GM23338 (cell line): ENCODE measurements at regions not wholly inside any gene's neighbourhood (a gene's known extent, or its start where the extent isn't known, plus 50 kb on each side); places are given as distances from the start of the nearest gene placed in this dataset.

ENCODE experiments used
- CREB1 ChIP-seq: fragments of 250-450 bp; sonication (Bioruptor Pico); IDR thresholded peaks from 2 replicates; pipeline ENCODE4 v1.5.0; 2020; ENCODE audit warnings: low read depth, mild to moderate bottlenecking, moderate library complexity
- CTCF ChIP-seq, 2 experiments: fragments of 200-600 bp in 1 of 2; sonication (generic) in 1 of 2; conservative IDR thresholded peaks; 2 replicates each; pipeline versions ENCODE4 v1.5.1 to v1.6.1; 2016 to 2017; ENCODE audit warnings: antibody characterized with exemption in 2 of 2, low read depth in 2 of 2, mild to moderate bottlenecking in 2 of 2, moderate library complexity in 1 of 2
- ETS1 ChIP-seq: IDR thresholded peaks from 2 replicates; pipeline ENCODE4 v1.6.1; 2016; ENCODE audit warnings: antibody characterized with exemption
- EZH2 ChIP-seq: fragments of 200-600 bp; sonication (generic); IDR thresholded peaks from one replicate; pipeline ENCODE4 v1.8.0; 2017; ENCODE audit warnings: antibody characterized with exemption, mild to moderate bottlenecking, low read depth; ENCODE audit not compliant: unreplicated experiment
- EZH2phosphoT487 ChIP-seq: fragments of 200-600 bp; sonication (generic); IDR thresholded peaks from one replicate; pipeline ENCODE4 v1.8.1; 2018; ENCODE audit warnings: antibody characterized with exemption; ENCODE audit not compliant: unreplicated experiment
- JUNB ChIP-seq: IDR thresholded peaks from one replicate; pipeline ENCODE4 v1.6.1; 2016; ENCODE audit warnings: antibody characterized with exemption; ENCODE audit not compliant: unreplicated experiment
- NANOG ChIP-seq: IDR thresholded peaks from 2 replicates; pipeline ENCODE4 v1.6.1; 2016; ENCODE audit warnings: antibody characterized with exemption, borderline replicate concordance
- POLR2AphosphoS5 ChIP-seq: IDR thresholded peaks from 2 replicates; pipeline ENCODE4 v1.6.1; 2016; ENCODE audit warnings: antibody characterized with exemption, low read depth
- REST ChIP-seq: IDR thresholded peaks from one replicate; pipeline ENCODE4 v1.6.1; 2018; ENCODE audit warnings: antibody characterized with exemption; ENCODE audit not compliant: unreplicated experiment
- ZNF114 ChIP-seq: fragments of 250-450 bp; sonication (Bioruptor Pico); IDR thresholded peaks from 2 replicates; pipeline ENCODE4 v1.5.0; 2020; ENCODE audit warnings: mild to moderate bottlenecking, moderate library complexity
- ZNF331 ChIP-seq: fragments of 250-450 bp; sonication (Bioruptor Pico); IDR thresholded peaks from 2 replicates; pipeline ENCODE4 v1.5.0; 2020; ENCODE audit warnings: low read depth, mild to moderate bottlenecking, moderate library complexity
- ZNF462 ChIP-seq: fragments of 250-450 bp; sonication (Bioruptor Pico); IDR thresholded peaks from 2 replicates; pipeline ENCODE4 v1.5.0; 2020; ENCODE audit warnings: mild to moderate bottlenecking, moderate library complexity

GRCh38 chr5:159489779-159490178 is 159.5 kb upstream of the IL12B start:
- TF ChIP-seq POLR2AphosphoS5 = no peak
- no peak for TF ChIP-seq CTCF (conservative IDR thresholded peaks at IDR 0.05; ENCODE audit: low read depth in 2 of 2)
- TF ChIP-seq EZH2 = no peak
- TF ChIP-seq REST = no peak
- TF ChIP-seq JUNB = no peak
- TF ChIP-seq EZH2phosphoT487 = no peak
- TF ChIP-seq ZNF331 (CRISPR knock-in tag) = no peak
- no peak for TF ChIP-seq ZNF114 (CRISPR knock-in tag)
- TF ChIP-seq ZNF462 (CRISPR knock-in tag) = no peak
- no peak for TF ChIP-seq CREB1 (CRISPR knock-in tag)
- TF ChIP-seq NANOG = no peak
- TF ChIP-seq ETS1 = no peak
